SK-N-SH (cell line): ENCODE measurements at regions not wholly inside any gene's neighbourhood (a gene's known extent, or its start where the extent isn't known, plus 50 kb on each side); places are given as distances from the start of the nearest gene placed in this dataset.

Experiments used
- JUND ChIP-seq: IDR thresholded peaks from 2 replicates; pipeline ENCODE4 v1.4.0; 2012
- MXI1 ChIP-seq: IDR thresholded peaks from 2 replicates; pipeline ENCODE4 v1.6.1; 2012; ENCODE audit warnings: mild to moderate bottlenecking, low read depth, low read length, improper control_type of control experiment
- TEAD4 ChIP-seq: IDR thresholded peaks from 2 replicates; pipeline ENCODE4 v1.4.0; 2012; ENCODE audit warnings: mild to moderate bottlenecking, borderline replicate concordance; ENCODE audit not compliant: insufficient read depth
- TF ChIP-seq, protein P1 (sequence below): fragments of 200-600 bp; sonication (generic); IDR thresholded peaks from 2 replicates; pipeline ENCODE4 v1.6.1; 2017; ENCODE audit warnings: antibody characterized with exemption, mild to moderate bottlenecking, moderate library complexity

DNA sequence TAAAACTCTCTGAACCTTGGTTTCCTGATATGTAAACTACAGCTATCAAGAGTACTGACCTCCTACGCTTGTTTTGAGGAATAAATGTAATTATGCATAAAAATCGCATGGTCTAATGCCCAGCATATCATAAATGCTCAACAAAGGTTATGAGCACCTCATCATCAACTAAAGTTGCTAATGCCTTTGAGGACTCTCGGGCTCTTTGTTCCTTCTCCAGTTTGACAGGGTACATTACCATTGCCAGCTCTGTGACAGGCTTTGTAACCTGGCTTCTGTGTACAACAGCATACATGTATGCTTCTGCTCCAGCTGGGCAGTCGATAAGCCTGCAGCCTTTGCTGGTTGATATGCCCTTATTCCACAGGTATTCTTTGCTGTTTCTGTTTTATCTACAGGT lies 95.2 kb downstream of the C9orf152 start:
- TF ChIP-seq, protein P1, sequence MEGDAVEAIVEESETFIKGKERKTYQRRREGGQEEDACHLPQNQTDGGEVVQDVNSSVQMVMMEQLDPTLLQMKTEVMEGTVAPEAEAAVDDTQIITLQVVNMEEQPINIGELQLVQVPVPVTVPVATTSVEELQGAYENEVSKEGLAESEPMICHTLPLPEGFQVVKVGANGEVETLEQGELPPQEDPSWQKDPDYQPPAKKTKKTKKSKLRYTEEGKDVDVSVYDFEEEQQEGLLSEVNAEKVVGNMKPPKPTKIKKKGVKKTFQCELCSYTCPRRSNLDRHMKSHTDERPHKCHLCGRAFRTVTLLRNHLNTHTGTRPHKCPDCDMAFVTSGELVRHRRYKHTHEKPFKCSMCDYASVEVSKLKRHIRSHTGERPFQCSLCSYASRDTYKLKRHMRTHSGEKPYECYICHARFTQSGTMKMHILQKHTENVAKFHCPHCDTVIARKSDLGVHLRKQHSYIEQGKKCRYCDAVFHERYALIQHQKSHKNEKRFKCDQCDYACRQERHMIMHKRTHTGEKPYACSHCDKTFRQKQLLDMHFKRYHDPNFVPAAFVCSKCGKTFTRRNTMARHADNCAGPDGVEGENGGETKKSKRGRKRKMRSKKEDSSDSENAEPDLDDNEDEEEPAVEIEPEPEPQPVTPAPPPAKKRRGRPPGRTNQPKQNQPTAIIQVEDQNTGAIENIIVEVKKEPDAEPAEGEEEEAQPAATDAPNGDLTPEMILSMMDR, result no peak
- TF ChIP-seq JUND, result no peak
- no peak for TF ChIP-seq MXI1
- no peak for TF ChIP-seq TEAD4
